HEK293T (cell line): ENCODE measurements at regions not wholly inside any gene's neighbourhood (a gene's known extent, or its start where the extent isn't known, plus 50 kb on each side); places are given as distances from the start of the nearest gene placed in this dataset.

Source experiments
- BHLHE40 ChIP-seq: fragments of 450-650 bp; IDR thresholded peaks from 2 replicates; pipeline ENCODE4 v1.6.1; 2016; ENCODE audit warnings: mild to moderate bottlenecking, moderate library complexity, borderline replicate concordance
- FOXA1 ChIP-seq: fragments of 450-650 bp; IDR thresholded peaks from 2 replicates; pipeline ENCODE4 v1.6.1; 2016; ENCODE audit warnings: mild to moderate bottlenecking
- FOXM1 ChIP-seq: fragments of 450-650 bp; IDR thresholded peaks from 2 replicates; pipeline ENCODE4 v1.6.1; 2017; ENCODE audit warnings: mild to moderate bottlenecking, borderline replicate concordance
- HDGF ChIP-seq: fragments of 450-650 bp; IDR thresholded peaks from 2 replicates; pipeline ENCODE4 v1.6.1; 2017; ENCODE audit warnings: antibody characterized with exemption, borderline replicate concordance
- SUZ12 ChIP-seq: fragments of 450-650 bp; IDR thresholded peaks from 2 replicates; pipeline ENCODE4 v1.6.1; 2016; ENCODE audit warnings: mild to moderate bottlenecking
- TARDBP ChIP-seq: fragments of 450-650 bp; IDR thresholded peaks from 2 replicates; pipeline ENCODE4 v1.6.1; 2016

GRCh38 chr21:14744368-14744767, 198.3 kb upstream of the SAMSN1 start:
- TF ChIP-seq FOXM1: no peak
- no peak for TF ChIP-seq BHLHE40
- no peak for TF ChIP-seq TARDBP
- TF ChIP-seq FOXA1: no peak
- no peak for TF ChIP-seq SUZ12
- TF ChIP-seq HDGF: no peak
